CD14-positive monocyte (primary cell): ENCODE measurements at regions not wholly inside any gene's neighbourhood (a gene's known extent, or its start where the extent isn't known, plus 50 kb on each side); places are given as distances from the start of the nearest gene placed in this dataset.

Experiments used
- DNase-seq, 3 donors: peaks; one replicate each; pipeline ENCODE4 v3.0.0-alpha.2; 2011 to 2022
- H2AFZ ChIP-seq: 2 replicates; pipeline ENCODE4 v1.6.0; 2012; ENCODE audit warnings: mild to moderate bottlenecking, low read depth, low read length, inconsistent platforms; ENCODE audit not compliant: insufficient read depth, poor library complexity, severe bottlenecking
- H3K27ac ChIP-seq, 2 donors: 1 replicate in 1 of 2; 2 replicates in 1 of 2; pipeline ENCODE4 v1.5.1; 2012 to 2013; ENCODE audit warnings: low read length in 2 of 2, control low read depth in 1 of 2, inconsistent platforms in 1 of 2, low read depth in 1 of 2, mild to moderate bottlenecking in 1 of 2
- H3K27me3 ChIP-seq, 2 donors: one replicate each; pipeline versions ENCODE4 v1.6.0 to v1.6.1; 2011 to 2013; ENCODE audit warnings: low read length in 2 of 2; ENCODE audit not compliant: control insufficient read depth in 2 of 2, insufficient read depth in 2 of 2
- H3K36me3 ChIP-seq, 2 donors: replicated peaks in 1 of 2; 1 replicate in 1 of 2; 2 replicates in 1 of 2; pipeline versions ENCODE4 v1.5.1 to v1.6.1; 2012 to 2013; ENCODE audit warnings: low read length in 2 of 2, control low read depth in 1 of 2, inconsistent platforms in 1 of 2, mild to moderate bottlenecking in 1 of 2; ENCODE audit not compliant: insufficient read depth in 2 of 2, control insufficient read depth in 1 of 2
- H3K4me1 ChIP-seq, 2 donors: 1 replicate in 1 of 2; 2 replicates in 1 of 2; pipeline versions ENCODE4 v1.5.1 to v1.6.1; 2012 to 2013; ENCODE audit warnings: low read length in 2 of 2, control low read depth in 1 of 2, inconsistent platforms in 1 of 2, mild to moderate bottlenecking in 1 of 2, moderate library complexity in 1 of 2; ENCODE audit not compliant: insufficient read depth in 2 of 2, control insufficient read depth in 1 of 2
- H3K4me2 ChIP-seq: replicated peaks from 2 replicates; pipeline ENCODE3; 2012; ENCODE audit warnings: low read length, moderate library complexity, mild to moderate bottlenecking; ENCODE audit not compliant: poor library complexity, severe bottlenecking; ENCODE audit errors: extremely low read depth
- H3K4me3 ChIP-seq, 3 experiments: fragments of 200-600 bp in 1 of 3; sonication (generic) in 1 of 3; replicated peaks in 1 of 3; 1 replicate in 2 of 3; 2 replicates in 1 of 3; pipeline ENCODE4 v1.5.1; 2011 to 2013; ENCODE audit warnings: low read length in 3 of 3, mild to moderate bottlenecking in 3 of 3, control low read depth in 2 of 3, low read depth in 2 of 3, inconsistent platforms in 1 of 3, moderate library complexity in 1 of 3
- H3K79me2 ChIP-seq: 2 replicates; pipeline ENCODE4 v1.6.0; 2012; ENCODE audit warnings: mild to moderate bottlenecking, control low read depth, inconsistent platforms, low read length, moderate library complexity; ENCODE audit not compliant: insufficient read depth
- H3K9ac ChIP-seq: 2 replicates; pipeline ENCODE4 v1.6.0; 2017; ENCODE audit warnings: low read length, mild to moderate bottlenecking; ENCODE audit not compliant: insufficient read depth, poor library complexity, severe bottlenecking
- H3K9me3 ChIP-seq, 2 donors: replicated peaks in 1 of 2; 1 replicate in 1 of 2; 2 replicates in 1 of 2; pipeline versions ENCODE4 v1.5.1 to v1.6.1; 2012 to 2013; ENCODE audit warnings: low read length in 2 of 2, control low read depth in 1 of 2; ENCODE audit not compliant: control insufficient read depth in 1 of 2, insufficient read depth in 1 of 2
- H4K20me1 ChIP-seq: 2 replicates; pipeline ENCODE4 v1.6.0; 2012; ENCODE audit warnings: mild to moderate bottlenecking, low read length, control low read depth, moderate library complexity; ENCODE audit not compliant: insufficient read depth
- H3K27ac Mint-ChIP-seq, 7 donors: one replicate each; pipeline ENCODE4 v1.8.0; 2020; ENCODE audit warnings: mild to moderate bottlenecking in 7 of 7, mixed read lengths in 7 of 7, moderate library complexity in 6 of 7, inconsistent platforms in 2 of 7
- H3K27me3 Mint-ChIP-seq, 3 donors: one replicate each; pipeline ENCODE4 v1.8.0; 2021 to 2022; ENCODE audit warnings: low read depth in 3 of 3, mild to moderate bottlenecking in 3 of 3, mixed read lengths in 3 of 3, moderate library complexity in 3 of 3, inconsistent platforms in 1 of 3
- H3K36me3 Mint-ChIP-seq, 2 donors: one replicate each; pipeline ENCODE4 v1.8.0; 2020; ENCODE audit warnings: mixed read lengths in 2 of 2, inconsistent platforms in 1 of 2, mild to moderate bottlenecking in 1 of 2
- H3K4me1 Mint-ChIP-seq: one replicate; pipeline ENCODE4 v1.8.0; 2020; ENCODE audit warnings: mild to moderate bottlenecking, mixed read lengths
- H3K4me3 Mint-ChIP-seq, 2 donors: one replicate each; pipeline ENCODE4 v1.8.0; 2020; ENCODE audit warnings: mild to moderate bottlenecking in 2 of 2, mixed read lengths in 2 of 2, moderate library complexity in 1 of 2
- H3K9me3 Mint-ChIP-seq, 7 donors: one replicate each; pipeline ENCODE4 v1.8.0; 2020 to 2022; ENCODE audit warnings: mixed read lengths in 7 of 7, mild to moderate bottlenecking in 6 of 7, moderate library complexity in 6 of 7, inconsistent platforms in 2 of 7
- CTCF ChIP-seq: fragments of 200-600 bp; IDR thresholded peaks from one replicate; pipeline ENCODE4 v1.8.0; 2022; ENCODE audit warnings: antibody characterized with exemption, mild to moderate bottlenecking
- WGBS: methylation state at CpG from one replicate; pipeline ENCODE4 v1.1.5; 2013; ENCODE audit warnings: missing lambda C conversion rate; ENCODE audit not compliant: insufficient coverage; 5-methylcytosine and 5-hydroxymethylcytosine counted together
- intact Hi-C, 2 donors: fragments of 100-400 bp; cut with micrococcal nuclease; formaldehyde crosslinking; loops; one replicate each; pipeline versions ENCODE4 v1.15.0 to v1.15.1; 2023

- no CpG with 5 or more reads among the region's 4 CpGs for WGBS
- H3K4me3 Mint-ChIP-seq: no peak overlapping the region
- H3K9me3 ChIP-seq: peaks cover 5 to 12% of the 10 kb centered on the region in 2 donors
- H4K20me1 ChIP-seq: peaks cover 7% of the 10 kb centered on the region
- H2AFZ ChIP-seq: no peak overlapping the region
- intact Hi-C loops: no loop called here
- peaks cover 3 to 16% (median 4%) of the 10 kb centered on the region in 7 donors for H3K9me3 Mint-ChIP-seq
- H3K36me3 Mint-ChIP-seq: peaks cover 33 to 44% of the 10 kb centered on the region in 2 donors
- H3K27ac ChIP-seq: no peak overlapping the region
- H3K4me1 Mint-ChIP-seq: no peaks in the 10 kb centered on the region
- H3K27ac Mint-ChIP-seq: no peak overlapping the region
- no peak overlapping the region for H3K9ac ChIP-seq
- no peaks in the 10 kb centered on the region for H3K27me3 Mint-ChIP-seq
- H3K4me3 ChIP-seq: no peak overlapping the region
- no peak for TF ChIP-seq CTCF
- H3K4me1 ChIP-seq: no peaks in the 10 kb centered on the region
- H3K36me3 ChIP-seq: peaks cover 39 to 91% of the 10 kb centered on the region in 2 donors
- no peak for DNase-seq
- no peaks in the 10 kb centered on the region for H3K27me3 ChIP-seq
- H3K79me2 ChIP-seq: no peaks in the 10 kb centered on the region
- H3K4me2 ChIP-seq: no peak overlapping the region
Observed at GRCh38 chr10:28077889-28078288, 79.0 kb upstream of the ODAD2 start.

- no peaks in the 10 kb centered on the region for H3K27me3 Mint-ChIP-seq
- Histone ChIP-seq H3K4me2 (no peak overlapping the region), H3K9ac (no peak overlapping the region), H3K27me3 (no peaks in the 10 kb centered on the region), H3K4me1 (no peaks in the 10 kb centered on the region), H4K20me1 (no peaks in the 10 kb centered on the region), H2AFZ (no peak overlapping the region), H3K36me3 (peaks cover 49 to 86% of the 10 kb centered on the region in 2 donors), H3K4me3 (no peak overlapping the region), H3K79me2 (no peaks in the 10 kb centered on the region), H3K27ac (no peak overlapping the region), H3K9me3 (peaks cover 5 to 12% of the 10 kb centered on the region in 2 donors)
- TF ChIP-seq CTCF: no peak
- H3K27ac Mint-ChIP-seq: no peak overlapping the region
- 98% methylated on average over 7 of the region's 8 CpGs for WGBS
- peaks cover 3 to 16% (median 4%) of the 10 kb centered on the region in 7 donors for H3K9me3 Mint-ChIP-seq
- H3K36me3 Mint-ChIP-seq: peaks cover 30 to 41% of the 10 kb centered on the region in 2 donors
- no peak for DNase-seq
- H3K4me1 Mint-ChIP-seq: no peaks in the 10 kb centered on the region
- intact Hi-C loops: no loop called here
- no peak overlapping the region for H3K4me3 Mint-ChIP-seq
Observed at GRCh38 chr10:28075424-28075823, 76.5 kb upstream of the ODAD2 start.
